WTC11 (cell line): ENCODE measurements at regions not wholly inside any gene's neighbourhood (a gene's known extent, or its start where the extent isn't known, plus 50 kb on each side); places are given as distances from the start of the nearest gene placed in this dataset.

ENCODE experiments used
- ATAC-seq: fragments of 200-7000 bp; cut with Tn5 transposase; 2 replicates; pipeline ENCODE4 v1.10.0; 2021; ENCODE audit warnings: mild to moderate bottlenecking, moderate library complexity
- CTCF ChIA-PET: fragments of 300-600 bp; sonication (Branson Sonifier 250); formaldehyde crosslinking; loops from one replicate; lab custom pipeline; 2021; ENCODE audit warnings: antibody characterized with exemption; lab: Charles Lee
- POLR2A ChIA-PET: fragments of 350-600 bp; sonication (Branson Sonifier 250); formaldehyde crosslinking; loops from one replicate; lab custom pipeline; 2021; ENCODE audit warnings: antibody characterized with exemption; lab: Charles Lee
- DNase-seq: peaks from one replicate; pipeline ENCODE4 v3.0.0; 2021; ENCODE audit warnings: low spot score
- H3K27ac Mint-ChIP-seq: 2 replicates; pipeline ENCODE4 v1.8.0; 2021; ENCODE audit warnings: mixed read lengths
- H3K27me3 Mint-ChIP-seq: 2 replicates; pipeline ENCODE4 v1.8.0; 2021; ENCODE audit warnings: low read depth, mild to moderate bottlenecking, moderate library complexity, mixed read lengths
- H3K36me3 Mint-ChIP-seq: 2 replicates; pipeline ENCODE4 v1.8.0; 2021; ENCODE audit warnings: mixed read lengths
- H3K4me1 Mint-ChIP-seq: 2 replicates; pipeline ENCODE4 v1.8.0; 2022; ENCODE audit warnings: mixed read lengths
- H3K4me3 Mint-ChIP-seq: 2 replicates; pipeline ENCODE4 v1.8.0; 2021; ENCODE audit warnings: mild to moderate bottlenecking, moderate library complexity, mixed read lengths
- H3K9me3 Mint-ChIP-seq: 2 replicates; pipeline ENCODE4 v1.8.0; 2021; ENCODE audit warnings: mixed read lengths
- E2F5 ChIP-seq: sonication (generic); formaldehyde crosslinking; IDR thresholded peaks from 2 replicates; pipeline ENCODE4 v1.8.1; 2022; ENCODE audit warnings: mild to moderate bottlenecking, moderate library complexity, missing genetic modification reagents
- ERG ChIP-seq: fragments of 250-450 bp; sonication (Bioruptor Pico); IDR thresholded peaks from 2 replicates; pipeline ENCODE4 v1.8.0; 2021; ENCODE audit warnings: mild to moderate bottlenecking
- FOXJ3 ChIP-seq: sonication (generic); formaldehyde crosslinking; IDR thresholded peaks from 2 replicates; pipeline ENCODE4 v1.9.0; 2021; ENCODE audit warnings: missing genetic modification reagents, mild to moderate bottlenecking, borderline replicate concordance
- GABPB1 ChIP-seq: sonication (generic); formaldehyde crosslinking; IDR thresholded peaks from 2 replicates; pipeline ENCODE4 v1.8.1; 2023; ENCODE audit warnings: mild to moderate bottlenecking, missing genetic modification reagents
- HMGA2 ChIP-seq: fragments of 250-450 bp; sonication (Bioruptor Pico); IDR thresholded peaks from 2 replicates; pipeline ENCODE4 v1.4.0; 2021; ENCODE audit warnings: mild to moderate bottlenecking, moderate library complexity
- NR3C1 ChIP-seq: sonication (generic); formaldehyde crosslinking; conservative IDR thresholded peaks from 2 replicates; pipeline ENCODE4 v1.8.1; 2023; ENCODE audit warnings: low read depth, mild to moderate bottlenecking, missing genetic modification reagents
- OVOL2 ChIP-seq: fragments of 250-450 bp; sonication (Bioruptor Pico); IDR thresholded peaks from 2 replicates; pipeline ENCODE4 v1.9.0; 2021; ENCODE audit warnings: mild to moderate bottlenecking, borderline replicate concordance
- ZBTB21 ChIP-seq: sonication (generic); formaldehyde crosslinking; IDR thresholded peaks from 2 replicates; pipeline ENCODE4 v1.8.1; 2023; ENCODE audit warnings: mild to moderate bottlenecking, missing genetic modification reagents, borderline replicate concordance
- ZNF263 ChIP-seq: sonication (generic); formaldehyde crosslinking; IDR thresholded peaks from 2 replicates; pipeline ENCODE4 v1.8.1; 2022; ENCODE audit warnings: low read depth, mild to moderate bottlenecking, moderate library complexity, missing genetic modification reagents
- ZNF671 ChIP-seq: fragments of 250-450 bp; sonication (Bioruptor Pico); IDR thresholded peaks from 2 replicates; pipeline ENCODE4 v1.8.0; 2021; ENCODE audit warnings: mild to moderate bottlenecking
- TF ChIP-seq, protein P1 (sequence below): sonication (generic); formaldehyde crosslinking; IDR thresholded peaks from 2 replicates; pipeline ENCODE4 v1.8.0; 2022; ENCODE audit warnings: mild to moderate bottlenecking, missing genetic modification reagents
- TF ChIP-seq, protein P2 (sequence below): sonication (generic); formaldehyde crosslinking; IDR thresholded peaks from 2 replicates; pipeline ENCODE4 v1.8.0; 2023; ENCODE audit warnings: missing genetic modification reagents
- TF ChIP-seq, protein P3 (sequence below): sonication (generic); formaldehyde crosslinking; IDR thresholded peaks from 2 replicates; pipeline ENCODE4 v1.8.1; 2023; ENCODE audit warnings: mild to moderate bottlenecking, missing genetic modification reagents, borderline replicate concordance

DNA sequence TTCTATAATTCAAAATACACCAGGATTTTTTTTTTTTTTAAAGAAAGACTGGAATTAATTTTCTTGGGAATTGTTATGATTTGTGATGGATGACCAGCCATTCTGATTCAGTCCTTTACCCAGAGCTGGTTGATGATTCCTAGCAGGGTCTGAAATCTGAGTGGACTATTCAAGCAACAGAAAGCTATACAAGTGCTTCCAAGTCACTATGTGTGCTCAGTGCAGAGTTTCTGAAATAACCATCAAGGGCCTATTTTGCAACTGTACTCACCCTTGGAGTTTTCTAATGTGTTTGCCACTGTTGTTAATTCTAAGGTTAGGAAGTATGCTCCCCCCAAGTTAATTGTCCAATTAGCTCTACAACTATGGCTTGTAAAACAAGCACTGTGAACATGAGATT is 137.7 kb upstream of the RAPGEF2 start:
- peaks cover 47% of the 10 kb centered on the region for H3K4me1 Mint-ChIP-seq
- CTCF ChIA-PET: interaction anchor here (0.6 kb wide), 1 partner anchor 40 kb away, joined by 5 read pairs; no protein-coding TSS in a partner anchor

GRCh38 chr4:158966091-158966490 is 136.8 kb upstream of the RAPGEF2 start:
- H3K36me3 Mint-ChIP-seq: no peaks in the 10 kb centered on the region
- peaks cover 8% of the 10 kb centered on the region for H3K9me3 Mint-ChIP-seq
- TF ChIP-seq, protein P1, sequence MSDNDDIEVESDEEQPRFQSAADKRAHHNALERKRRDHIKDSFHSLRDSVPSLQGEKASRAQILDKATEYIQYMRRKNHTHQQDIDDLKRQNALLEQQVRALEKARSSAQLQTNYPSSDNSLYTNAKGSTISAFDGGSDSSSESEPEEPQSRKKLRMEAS: no peak
- TF ChIP-seq E2F5 (CRISPR knock-in tag): no peak
- TF ChIP-seq, protein P2, sequence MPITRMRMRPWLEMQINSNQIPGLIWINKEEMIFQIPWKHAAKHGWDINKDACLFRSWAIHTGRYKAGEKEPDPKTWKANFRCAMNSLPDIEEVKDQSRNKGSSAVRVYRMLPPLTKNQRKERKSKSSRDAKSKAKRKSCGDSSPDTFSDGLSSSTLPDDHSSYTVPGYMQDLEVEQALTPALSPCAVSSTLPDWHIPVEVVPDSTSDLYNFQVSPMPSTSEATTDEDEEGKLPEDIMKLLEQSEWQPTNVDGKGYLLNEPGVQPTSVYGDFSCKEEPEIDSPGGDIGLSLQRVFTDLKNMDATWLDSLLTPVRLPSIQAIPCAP: no peak
- TF ChIP-seq ZBTB21 (CRISPR knock-in tag): no peak
- TF ChIP-seq ZNF263 (CRISPR knock-in tag): no peak
- CTCF ChIA-PET: no interaction called here
- H3K4me3 Mint-ChIP-seq: no peak overlapping the region
- DNase-seq (no peak), ATAC-seq (no peak; the same call in 1 of the 2 replicates)
- H3K4me1 Mint-ChIP-seq: peaks cover 47% of the 10 kb centered on the region
- POLR2A ChIA-PET: no interaction called here
- no peaks in the 10 kb centered on the region for H3K27me3 Mint-ChIP-seq
- H3K27ac Mint-ChIP-seq: no peak overlapping the region; the same call in 1 of the 2 replicates

More for the DNA sequence above, 137.7 kb upstream of the RAPGEF2 start:
- Mint-ChIP-seq H3K9me3 (peaks cover 8% of the 10 kb centered on the region), H3K4me3 (no peak overlapping the region), H3K27ac (no peak overlapping the region), H3K36me3 (no peaks in the 10 kb centered on the region), H3K27me3 (no peaks in the 10 kb centered on the region)
- DNase-seq: no peak
- no peak for ATAC-seq
- POLR2A ChIA-PET: no interaction called here
- TF ChIP-seq OVOL2 (CRISPR knock-in tag): no peak
- TF ChIP-seq GABPB1 (CRISPR knock-in tag): no peak
- TF ChIP-seq, all 79 proteins: peak for 0

DNA sequence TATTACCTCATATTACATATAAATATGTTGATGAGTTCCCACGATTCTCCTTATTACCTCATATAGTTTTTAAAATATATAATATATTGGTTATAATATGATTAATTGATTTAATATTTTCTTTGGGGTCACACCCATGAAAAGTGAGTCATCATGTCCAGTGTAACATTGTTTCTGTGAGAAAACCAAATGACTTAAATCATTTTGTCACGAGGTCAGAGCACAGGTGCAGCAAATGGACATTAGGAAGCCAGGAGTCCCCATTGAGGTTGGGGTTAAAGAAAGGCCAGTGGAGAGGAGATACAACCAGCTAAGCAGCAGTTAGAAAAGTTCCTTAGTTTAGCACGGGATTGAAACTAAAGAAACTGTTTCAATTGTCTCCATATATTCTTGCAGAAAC is 133.9 kb upstream of the RAPGEF2 start:
- no peak for TF ChIP-seq ZNF671 (CRISPR knock-in tag)
- no peak for TF ChIP-seq HMGA2 (CRISPR knock-in tag)
- TF ChIP-seq FOXJ3 (CRISPR knock-in tag): no peak
- TF ChIP-seq, protein P3, sequence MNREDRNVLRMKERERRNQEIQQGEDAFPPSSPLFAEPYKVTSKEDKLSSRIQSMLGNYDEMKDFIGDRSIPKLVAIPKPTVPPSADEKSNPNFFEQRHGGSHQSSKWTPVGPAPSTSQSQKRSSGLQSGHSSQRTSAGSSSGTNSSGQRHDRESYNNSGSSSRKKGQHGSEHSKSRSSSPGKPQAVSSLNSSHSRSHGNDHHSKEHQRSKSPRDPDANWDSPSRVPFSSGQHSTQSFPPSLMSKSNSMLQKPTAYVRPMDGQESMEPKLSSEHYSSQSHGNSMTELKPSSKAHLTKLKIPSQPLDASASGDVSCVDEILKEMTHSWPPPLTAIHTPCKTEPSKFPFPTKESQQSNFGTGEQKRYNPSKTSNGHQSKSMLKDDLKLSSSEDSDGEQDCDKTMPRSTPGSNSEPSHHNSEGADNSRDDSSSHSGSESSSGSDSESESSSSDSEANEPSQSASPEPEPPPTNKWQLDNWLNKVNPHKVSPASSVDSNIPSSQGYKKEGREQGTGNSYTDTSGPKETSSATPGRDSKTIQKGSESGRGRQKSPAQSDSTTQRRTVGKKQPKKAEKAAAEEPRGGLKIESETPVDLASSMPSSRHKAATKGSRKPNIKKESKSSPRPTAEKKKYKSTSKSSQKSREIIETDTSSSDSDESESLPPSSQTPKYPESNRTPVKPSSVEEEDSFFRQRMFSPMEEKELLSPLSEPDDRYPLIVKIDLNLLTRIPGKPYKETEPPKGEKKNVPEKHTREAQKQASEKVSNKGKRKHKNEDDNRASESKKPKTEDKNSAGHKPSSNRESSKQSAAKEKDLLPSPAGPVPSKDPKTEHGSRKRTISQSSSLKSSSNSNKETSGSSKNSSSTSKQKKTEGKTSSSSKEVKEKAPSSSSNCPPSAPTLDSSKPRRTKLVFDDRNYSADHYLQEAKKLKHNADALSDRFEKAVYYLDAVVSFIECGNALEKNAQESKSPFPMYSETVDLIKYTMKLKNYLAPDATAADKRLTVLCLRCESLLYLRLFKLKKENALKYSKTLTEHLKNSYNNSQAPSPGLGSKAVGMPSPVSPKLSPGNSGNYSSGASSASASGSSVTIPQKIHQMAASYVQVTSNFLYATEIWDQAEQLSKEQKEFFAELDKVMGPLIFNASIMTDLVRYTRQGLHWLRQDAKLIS (CRISPR knock-in tag): no peak
- no peak for TF ChIP-seq NR3C1 (CRISPR knock-in tag)
- TF ChIP-seq, protein P1: no peak
- no peak for TF ChIP-seq ERG (CRISPR knock-in tag)
- ChIA-PET POLR2A (no interaction called here), CTCF (no interaction called here)
- Mint-ChIP-seq H3K27me3 (no peaks in the 10 kb centered on the region), H3K4me3 (no peak overlapping the region), H3K36me3 (no peaks in the 10 kb centered on the region), H3K27ac (no peak overlapping the region), H3K9me3 (peaks cover 7% of the 10 kb centered on the region), H3K4me1 (peaks cover 22% of the 10 kb centered on the region)
- no peak for DNase-seq
- no peak for ATAC-seq
